A673 (cell line): ENCODE measurements at regions not wholly inside any gene's neighbourhood (a gene's known extent, or its start where the extent isn't known, plus 50 kb on each side); places are given as distances from the start of the nearest gene placed in this dataset.

Source experiments
- BruUV-seq: library from RNA; stranded (reverse); fragments of 400-500 nt; replicated peaks from 2 replicates; lab custom pipeline; 2021; lab: Mats Ljungman, UMichigan
- CTCF ChIA-PET: fragments of 300-600 bp; sonication (Branson Sonifier 250); formaldehyde crosslinking; loops from one replicate; lab custom pipeline; 2022; ENCODE audit warnings: antibody characterized with exemption; lab: Charles Lee
- POLR2A ChIA-PET: fragments of 300-600 bp; sonication (Branson Sonifier 250); formaldehyde crosslinking; loops from one replicate; lab custom pipeline; 2022; ENCODE audit warnings: antibody characterized with exemption; ENCODE audit not compliant: low non-redundant PET; lab: Charles Lee
- DNase-seq: peaks from one replicate; pipeline ENCODE4 v3.0.0-alpha.2; 2015; ENCODE audit warnings: low spot score
- H3K27ac ChIP-seq: fragments of 200-600 bp; sonication (generic); 2 replicates; pipeline ENCODE4 v1.5.1; 2016; ENCODE audit warnings: mixed run types, low read depth, mild to moderate bottlenecking, mixed read lengths, antibody characterized with exemption, low read length; ENCODE audit not compliant: poor library complexity, severe bottlenecking
- H3K27me3 ChIP-seq: fragments of 200-600 bp; sonication (generic); replicated peaks from 2 replicates; pipeline ENCODE4 v1.6.1; 2017; ENCODE audit warnings: mixed run types, low read depth, mild to moderate bottlenecking, mixed read lengths, antibody characterized with exemption, low read length; ENCODE audit not compliant: insufficient read depth, poor library complexity
- H3K36me3 ChIP-seq: fragments of 200-600 bp; sonication (generic); 2 replicates; pipeline ENCODE4 v1.6.1; 2016; ENCODE audit warnings: mixed run types, mild to moderate bottlenecking, mixed read lengths, antibody characterized with exemption, low read length; ENCODE audit not compliant: insufficient read depth, poor library complexity, severe bottlenecking
- H3K4me1 ChIP-seq: fragments of 200-600 bp; sonication (generic); 2 replicates; pipeline ENCODE4 v1.6.1; 2017; ENCODE audit warnings: mixed run types, mild to moderate bottlenecking, mixed read lengths, antibody characterized with exemption, low read length; ENCODE audit not compliant: insufficient read depth, poor library complexity, severe bottlenecking
- H3K4me3 ChIP-seq: fragments of 200-600 bp; sonication (generic); 2 replicates; pipeline ENCODE4 v1.5.1; 2016; ENCODE audit warnings: low read depth, mixed run types, mild to moderate bottlenecking, mixed read lengths, low read length; ENCODE audit not compliant: poor library complexity, severe bottlenecking
- H3K9me3 ChIP-seq: fragments of 200-600 bp; sonication (generic); 2 replicates; pipeline ENCODE4 v1.6.1; 2016; ENCODE audit warnings: mixed run types, low read depth, mild to moderate bottlenecking, mixed read lengths, antibody characterized with exemption, low read length; ENCODE audit not compliant: poor library complexity, severe bottlenecking
- CTCF ChIP-seq: fragments of 300-800, 200-600 bp; sonication (generic); conservative IDR thresholded peaks from 2 replicates; pipeline ENCODE4 v1.5.1; 2017; ENCODE audit warnings: low read depth, mild to moderate bottlenecking, antibody characterized with exemption, low read length, moderate library complexity, mixed read lengths
- EZH2 ChIP-seq: fragments of 200-600 bp; sonication (generic); IDR thresholded peaks from 2 replicates; pipeline ENCODE4 v1.6.1; 2017; ENCODE audit warnings: borderline replicate concordance, low read depth, mild to moderate bottlenecking, mixed read lengths, antibody characterized with exemption, low read length; ENCODE audit not compliant: poor library complexity, severe bottlenecking
- intact Hi-C: fragments of 100-400 bp; cut with micrococcal nuclease; formaldehyde crosslinking; loops from one replicate; pipeline ENCODE4 v1.10.0; 2022; ENCODE audit not compliant: unreplicated experiment

GRCh38 chr17:77889866-77890760 is 68.4 kb upstream of the TNRC6C start:
- BruUV-seq = no TSS peak
- ChIA-PET CTCF (no interaction called here), POLR2A (no interaction called here)
- DNase-seq = no peak
- Histone ChIP-seq H3K9me3 (no peaks in the 10 kb centered on the region), H3K36me3 (no peaks in the 10 kb centered on the region), H3K4me1 (peaks cover 24% of the 10 kb centered on the region), H3K27ac (no peak overlapping the region), H3K4me3 (no peak overlapping the region), H3K27me3 (no peaks in the 10 kb centered on the region)
- intact Hi-C loops = no loop called here
- TF ChIP-seq EZH2 (no peak), CTCF (no peak)

- Histone ChIP-seq H3K27me3 (no peaks in the 10 kb centered on the region), H3K4me1 (peaks cover 23% of the 10 kb centered on the region), H3K9me3 (no peaks in the 10 kb centered on the region), H3K36me3 (no peaks in the 10 kb centered on the region), H3K4me3 (no peak overlapping the region), H3K27ac (no peak overlapping the region)
- intact Hi-C loops = no loop called here
- ChIA-PET POLR2A (no interaction called here), CTCF (no interaction called here)
- BruUV-seq = no TSS peak
- TF ChIP-seq EZH2 = no peak
- no peak for DNase-seq
Observed at GRCh38 chr17:77890771-77891170, 67.7 kb upstream of the TNRC6C start.

GRCh38 chr17:77891602-77892001 is 66.9 kb upstream of the TNRC6C start:
- Histone ChIP-seq H3K9me3 (no peaks in the 10 kb centered on the region), H3K4me3 (no peak overlapping the region), H3K36me3 (no peaks in the 10 kb centered on the region), H3K4me1 (peaks cover 15% of the 10 kb centered on the region), H3K27ac (no peak overlapping the region), H3K27me3 (no peaks in the 10 kb centered on the region)
- TF ChIP-seq CTCF (no peak), EZH2 (no peak)
- no TSS peak for BruUV-seq
- intact Hi-C loops = no loop called here
- ChIA-PET CTCF (interaction anchor here (0.5 to 1.0 kb wide), 2 partner anchors 67 to 372 kb away, joined by 3 read pairs; partner anchors contain the start of gene TNRC6C), POLR2A (no interaction called here)
- DNase-seq = no peak
